ENCODE measurements at regions not wholly inside any gene's neighbourhood (a gene's known extent, or its start where the extent isn't known, plus 50 kb on each side); places are given as distances from the start of the nearest gene placed in this dataset.

DNA sequence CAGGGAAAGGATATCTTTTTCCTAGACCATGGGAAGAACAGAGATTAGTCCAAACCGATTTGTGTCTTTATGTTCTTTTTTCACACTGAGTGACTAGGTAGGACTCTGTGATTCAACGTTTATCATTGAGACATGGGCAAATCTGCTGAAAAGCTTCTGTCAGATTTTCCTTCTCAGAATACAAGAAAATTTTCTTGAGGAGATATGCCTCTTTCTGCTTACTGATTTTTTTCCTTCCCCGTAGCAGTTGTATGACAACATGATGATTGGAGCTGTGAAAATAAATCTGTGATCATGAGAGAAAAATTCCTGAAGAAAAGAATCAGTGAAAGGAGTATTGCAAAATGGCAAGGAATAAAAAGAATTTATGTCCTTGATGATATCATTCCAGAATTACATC, 130.6 kb upstream of the FAT4 start:
- H3K27me3 Mint-ChIP-seq (ENCODE audit: low read depth in 3 of 3): peaks cover 0 to 1% (median 0%) of the 10 kb centered on the region in 3 donors
- no peak overlapping the region for H2AFZ ChIP-seq (ENCODE audit: insufficient read depth, low read depth, low read length, poor library complexity, severe bottlenecking)

DNA sequence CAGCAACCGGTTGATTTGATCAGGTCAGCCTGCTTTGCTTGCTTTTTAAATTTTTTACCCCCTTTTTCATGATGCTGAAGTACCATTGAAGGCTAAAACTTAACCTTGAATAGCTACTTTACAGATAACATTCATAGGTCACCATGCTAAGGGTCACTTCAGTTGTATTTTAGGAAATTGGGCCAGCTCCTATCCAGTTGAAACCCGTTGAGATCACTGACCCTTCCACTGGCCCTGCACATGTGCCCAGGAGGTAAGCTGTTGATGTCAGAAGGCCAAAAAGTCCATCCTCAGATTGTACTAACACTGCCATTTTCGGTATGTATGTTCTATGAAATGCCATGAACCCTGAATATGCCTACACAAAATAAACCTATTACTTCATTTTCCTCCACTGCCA, 133.0 kb upstream of the FAT4 start:
- Mint-ChIP-seq H3K4me1 (no peaks in the 10 kb centered on the region), H3K9me3 (peaks cover 0 to 3% (median 0%) of the 10 kb centered on the region in 7 donors), H3K36me3 (no peaks in the 10 kb centered on the region), H3K4me3 (no peak overlapping the region), H3K27me3 (ENCODE audit: low read depth in 3 of 3) (peaks cover 0 to 1% (median 0%) of the 10 kb centered on the region in 3 donors), H3K27ac (no peak overlapping the region)
- no peak overlapping the region for H3K4me3 ChIP-seq (replicated peaks in 1 of 3; ENCODE audit: low read depth in 2 of 3, low read length in 3 of 3)
- H3K36me3 ChIP-seq (replicated peaks in 1 of 2; ENCODE audit: control insufficient read depth in 1 of 2, insufficient read depth in 2 of 2, low read length in 2 of 2): no peaks in the 10 kb centered on the region
- no peak overlapping the region for H2AFZ ChIP-seq (ENCODE audit: insufficient read depth, low read depth, low read length, poor library complexity, severe bottlenecking)
- no peak overlapping the region for H3K4me2 ChIP-seq (replicated peaks; ENCODE audit: extremely low read depth, low read length, poor library complexity, severe bottlenecking)
- no peak for DNase-seq
- H3K27me3 ChIP-seq (ENCODE audit: control insufficient read depth in 2 of 2, insufficient read depth in 2 of 2, low read length in 2 of 2): no peaks in the 10 kb centered on the region
- TF ChIP-seq, protein P1, sequence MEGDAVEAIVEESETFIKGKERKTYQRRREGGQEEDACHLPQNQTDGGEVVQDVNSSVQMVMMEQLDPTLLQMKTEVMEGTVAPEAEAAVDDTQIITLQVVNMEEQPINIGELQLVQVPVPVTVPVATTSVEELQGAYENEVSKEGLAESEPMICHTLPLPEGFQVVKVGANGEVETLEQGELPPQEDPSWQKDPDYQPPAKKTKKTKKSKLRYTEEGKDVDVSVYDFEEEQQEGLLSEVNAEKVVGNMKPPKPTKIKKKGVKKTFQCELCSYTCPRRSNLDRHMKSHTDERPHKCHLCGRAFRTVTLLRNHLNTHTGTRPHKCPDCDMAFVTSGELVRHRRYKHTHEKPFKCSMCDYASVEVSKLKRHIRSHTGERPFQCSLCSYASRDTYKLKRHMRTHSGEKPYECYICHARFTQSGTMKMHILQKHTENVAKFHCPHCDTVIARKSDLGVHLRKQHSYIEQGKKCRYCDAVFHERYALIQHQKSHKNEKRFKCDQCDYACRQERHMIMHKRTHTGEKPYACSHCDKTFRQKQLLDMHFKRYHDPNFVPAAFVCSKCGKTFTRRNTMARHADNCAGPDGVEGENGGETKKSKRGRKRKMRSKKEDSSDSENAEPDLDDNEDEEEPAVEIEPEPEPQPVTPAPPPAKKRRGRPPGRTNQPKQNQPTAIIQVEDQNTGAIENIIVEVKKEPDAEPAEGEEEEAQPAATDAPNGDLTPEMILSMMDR (IDR thresholded peaks at IDR 0.05): no peak
- intact Hi-C loops (cut with micrococcal nuclease): no loop called here
- H3K27ac ChIP-seq (ENCODE audit: low read depth in 1 of 2, low read length in 2 of 2): no peak overlapping the region
- no peaks in the 10 kb centered on the region for H3K4me1 ChIP-seq (ENCODE audit: control insufficient read depth in 1 of 2, insufficient read depth in 2 of 2, low read length in 2 of 2)
- no peaks in the 10 kb centered on the region for H4K20me1 ChIP-seq (ENCODE audit: insufficient read depth, low read length)
- H3K9me3 ChIP-seq (replicated peaks in 1 of 2; ENCODE audit: control insufficient read depth in 1 of 2, insufficient read depth in 1 of 2, low read length in 2 of 2): no peaks in the 10 kb centered on the region
- no peaks in the 10 kb centered on the region for H3K79me2 ChIP-seq (ENCODE audit: insufficient read depth, low read length)
- 90% methylated on average over 2 of the region's 3 CpGs for WGBS (ENCODE audit: insufficient coverage)
- H3K9ac ChIP-seq (ENCODE audit: insufficient read depth, low read length, poor library complexity, severe bottlenecking): no peak overlapping the region

More for the DNA sequence above, 130.6 kb upstream of the FAT4 start:
- H3K4me3 Mint-ChIP-seq: no peak overlapping the region
- DNase-seq: no peak
- Histone ChIP-seq H3K4me3 (replicated peaks in 1 of 3; ENCODE audit: low read depth in 2 of 3, low read length in 3 of 3) (no peak overlapping the region), H3K9ac (ENCODE audit: insufficient read depth, low read length, poor library complexity, severe bottlenecking) (no peak overlapping the region), H4K20me1 (ENCODE audit: insufficient read depth, low read length) (no peaks in the 10 kb centered on the region), H3K36me3 (replicated peaks in 1 of 2; ENCODE audit: control insufficient read depth in 1 of 2, insufficient read depth in 2 of 2, low read length in 2 of 2) (no peaks in the 10 kb centered on the region), H3K9me3 (replicated peaks in 1 of 2; ENCODE audit: control insufficient read depth in 1 of 2, insufficient read depth in 1 of 2, low read length in 2 of 2) (no peaks in the 10 kb centered on the region), H3K4me2 (replicated peaks; ENCODE audit: extremely low read depth, low read length, poor library complexity, severe bottlenecking) (no peak overlapping the region), H3K79me2 (ENCODE audit: insufficient read depth, low read length) (no peaks in the 10 kb centered on the region), H3K27me3 (ENCODE audit: control insufficient read depth in 2 of 2, insufficient read depth in 2 of 2, low read length in 2 of 2) (no peaks in the 10 kb centered on the region), H3K4me1 (ENCODE audit: control insufficient read depth in 1 of 2, insufficient read depth in 2 of 2, low read length in 2 of 2) (no peaks in the 10 kb centered on the region), H3K27ac (ENCODE audit: low read depth in 1 of 2, low read length in 2 of 2) (no peak overlapping the region)
- intact Hi-C loops (cut with micrococcal nuclease): no loop called here
- no peaks in the 10 kb centered on the region for H3K4me1 Mint-ChIP-seq
- peaks cover 0 to 4% (median 0%) of the 10 kb centered on the region in 7 donors for H3K9me3 Mint-ChIP-seq
- H3K27ac Mint-ChIP-seq: no peak overlapping the region
- no peaks in the 10 kb centered on the region for H3K36me3 Mint-ChIP-seq
- WGBS (ENCODE audit: insufficient coverage): 80% methylated on average over 1 of the region's 3 CpGs
- TF ChIP-seq, protein P1 (IDR thresholded peaks at IDR 0.05): no peak
